ENCODE measurements at regions not wholly inside any gene's neighbourhood (a gene's known extent, or its start where the extent isn't known, plus 50 kb on each side); places are given as distances from the start of the nearest gene placed in this dataset.

GRCh38 chr2:23122681-23123215 lies 262.2 kb upstream of the KLHL29 start:
- TF ChIP-seq CTCF (IDR thresholded peaks at IDR 0.05) (no peak), POLR2AphosphoS5 (IDR thresholded peaks at IDR 0.05) (no peak)
